ENCODE measurements at regions not wholly inside any gene's neighbourhood (a gene's known extent, or its start where the extent isn't known, plus 50 kb on each side); places are given as distances from the start of the nearest gene placed in this dataset.
"Not testable (repeated sequence)": the region's sequence is repeated elsewhere in the genome, so short reads cannot be mapped to it uniquely, and the experiment has no call there.

GRCh38 chr12:11446372-11446771 lies 51.0 kb upstream of the PRB2 start:
- no peak for DNase-seq

- DNase-seq, result no peak
These were observed 62.8 kb upstream of the PRB2 start for GRCh38 chr12:11457996-11458645.

- DNase-seq, result no peak
These were observed 65.1 kb upstream of the PRB2 start for GRCh38 chr12:11460343-11461023.

GRCh38 chr12:11461433-11461832 lies 66.1 kb upstream of the PRB2 start:
- DNase-seq, result no peak

GRCh38 chr12:11477110-11477509 lies 81.7 kb upstream of the PRB2 start:
- no peak for DNase-seq

GRCh38 chr12:11482955-11483354 lies 87.6 kb upstream of the PRB2 start:
- no peak for DNase-seq

GRCh38 chr12:11486623-11487444 lies 91.5 kb upstream of the PRB2 start:
- peak; percentile 51 for DNase-seq

- no peak for DNase-seq
These were observed 100.9 kb upstream of the PRB2 start for GRCh38 chr12:11496157-11496851.

GRCh38 chr12:11497438-11497837 lies 102.1 kb upstream of the PRB2 start:
- no peak for DNase-seq

GRCh38 chr12:11497995-11498394 lies 102.6 kb upstream of the PRB2 start:
- DNase-seq, result no peak

GRCh38 chr12:11498574-11498973 lies 103.2 kb upstream of the PRB2 start:
- DNase-seq, result not testable (repeated sequence)

GRCh38 chr12:11499806-11500187 lies 104.4 kb upstream of the PRB2 start:
- DNase-seq, result peak; percentile 24

- peak; percentile 54 for DNase-seq
These were observed 105.0 kb upstream of the PRB2 start for GRCh38 chr12:11500188-11500860.

GRCh38 chr12:11500861-11501230 lies 105.5 kb upstream of the PRB2 start:
- peak; percentile 46 for DNase-seq

- DNase-seq, result peak; percentile 5
These were observed 113.3 kb upstream of the PRB2 start for GRCh38 chr12:11508699-11509098.

- no peak for DNase-seq
These were observed 114.0 kb upstream of the PRB2 start for GRCh38 chr12:11509326-11509725.

GRCh38 chr12:11510671-11511070 lies 115.3 kb upstream of the PRB2 start:
- DNase-seq, result no peak

GRCh38 chr12:11513288-11513687 lies 117.9 kb upstream of the PRB2 start:
- DNase-seq, result no peak

GRCh38 chr12:11517080-11517479 lies 121.7 kb upstream of the PRB2 start:
- DNase-seq, result no peak

- no peak for DNase-seq
These were observed 125.0 kb upstream of the ETV6 start for GRCh38 chr12:11524446-11524845.

- DNase-seq, result no peak
These were observed 115.4 kb upstream of the ETV6 start for GRCh38 chr12:11534064-11534463.

- no peak for DNase-seq
These were observed 114.3 kb upstream of the ETV6 start for GRCh38 chr12:11535127-11535526.
